Keratinocyte (primary cell): ENCODE measurements at regions not wholly inside any gene's neighbourhood (a gene's known extent, or its start where the extent isn't known, plus 50 kb on each side); places are given as distances from the start of the nearest gene placed in this dataset.

Experiments used
- DNase-seq: peaks from one replicate; pipeline ENCODE4 v3.0.0-alpha.2; 2011; ENCODE audit warnings: low read depth, missing footprints, low spot score
- FAIRE-seq: peaks from 2 replicates; lab custom pipeline; 2011; peaks lifted over from hg19 to GRCh38; lab: Jason Lieb, UNC
- H2AFZ ChIP-seq: 2 replicates; pipeline ENCODE4 v1.6.0; 2012; ENCODE audit warnings: low read length, control low read depth, inconsistent platforms; ENCODE audit not compliant: control insufficient read depth
- H3K27ac ChIP-seq: 2 replicates; pipeline ENCODE4 v1.5.1; 2011; ENCODE audit warnings: low read length; ENCODE audit not compliant: control insufficient read depth, insufficient read depth
- H3K27me3 ChIP-seq: 3 replicates; pipeline ENCODE4 v1.6.0; 2011; ENCODE audit warnings: low read length; ENCODE audit not compliant: control insufficient read depth, insufficient read depth; ENCODE audit errors: extremely low read depth
- H3K36me3 ChIP-seq, 2 experiments: 2 replicates in 1 of 2; 3 replicates in 1 of 2; pipeline ENCODE4 v1.5.1; 2011; ENCODE audit warnings: low read length in 2 of 2, mild to moderate bottlenecking in 1 of 2; ENCODE audit not compliant: control insufficient read depth in 2 of 2, insufficient read depth in 2 of 2; ENCODE audit errors: extremely low read depth in 1 of 2
- H3K4me1 ChIP-seq: 3 replicates; pipeline ENCODE4 v1.5.1; 2011; ENCODE audit warnings: low read length; ENCODE audit not compliant: control insufficient read depth, insufficient read depth; ENCODE audit errors: extremely low read depth
- H3K4me2 ChIP-seq: 3 replicates; pipeline ENCODE4 v1.6.0; 2011; ENCODE audit warnings: low read depth, low read length; ENCODE audit not compliant: control insufficient read depth, insufficient read depth; ENCODE audit errors: extremely low read depth
- H3K4me3 ChIP-seq, 3 experiments: fragments of 200-600 bp in 1 of 3; sonication (generic) in 1 of 3; 2 replicates in 2 of 3; 3 replicates in 1 of 3; pipeline ENCODE4 v1.5.1; 2011 to 2016; ENCODE audit warnings: low read length in 3 of 3, mild to moderate bottlenecking in 3 of 3, control low read depth in 2 of 3, inconsistent platforms in 1 of 3, low read depth in 1 of 3, mixed read lengths in 1 of 3, mixed run types in 1 of 3, moderate library complexity in 1 of 3; ENCODE audit not compliant: control insufficient read depth in 2 of 3, insufficient read depth in 2 of 3; ENCODE audit errors: extremely low read depth in 1 of 3
- H3K79me2 ChIP-seq: 2 replicates; pipeline ENCODE4 v1.6.0; 2012; ENCODE audit warnings: low read length; ENCODE audit not compliant: control insufficient read depth, insufficient read depth
- H3K9ac ChIP-seq: 3 replicates; pipeline ENCODE4 v1.6.0; 2011; ENCODE audit warnings: low read length; ENCODE audit not compliant: control insufficient read depth, insufficient read depth; ENCODE audit errors: extremely low read depth
- H3K9me1 ChIP-seq: 3 replicates; pipeline ENCODE4 v1.6.0; 2011; ENCODE audit warnings: low read length; ENCODE audit not compliant: control insufficient read depth, insufficient read depth; ENCODE audit errors: extremely low read depth
- H3K9me3 ChIP-seq: 2 replicates; pipeline ENCODE4 v1.5.1; 2012; ENCODE audit warnings: low read depth, low read length; ENCODE audit not compliant: control insufficient read depth
- H4K20me1 ChIP-seq: 3 replicates; pipeline ENCODE4 v1.6.0; 2011; ENCODE audit warnings: low read length; ENCODE audit not compliant: control insufficient read depth, insufficient read depth; ENCODE audit errors: extremely low read depth
- EZH2 ChIP-seq: IDR thresholded peaks from one replicate; pipeline ENCODE4 v1.6.1; 2012; ENCODE audit warnings: inconsistent platforms, mild to moderate bottlenecking, low read length, moderate library complexity
- dilution Hi-C: fragments of 300-500 bp; cut with MboI; formaldehyde crosslinking; loops from one replicate; pipeline ENCODE4 v1.7.0; 2020; ENCODE audit warnings: low sequenced_read_pairs; ENCODE audit not compliant: extremely low pct_ligation_motif_present
- TF ChIP-seq, protein P1 (sequence below), 3 experiments: IDR thresholded peaks in 1 of 3; conservative IDR thresholded peaks in 1 of 3; optimal IDR thresholded peaks in 1 of 3; 2 replicates in 2 of 3; 3 replicates in 1 of 3; pipeline versions ENCODE3 to v1.5.1; 2011; ENCODE audit warnings: low read length in 3 of 3, mild to moderate bottlenecking in 3 of 3, moderate library complexity in 2 of 3, control low read depth in 1 of 3, inconsistent platforms in 1 of 3; ENCODE audit not compliant: insufficient read depth in 2 of 3; ENCODE audit errors: extremely low read depth in 1 of 3

DNA sequence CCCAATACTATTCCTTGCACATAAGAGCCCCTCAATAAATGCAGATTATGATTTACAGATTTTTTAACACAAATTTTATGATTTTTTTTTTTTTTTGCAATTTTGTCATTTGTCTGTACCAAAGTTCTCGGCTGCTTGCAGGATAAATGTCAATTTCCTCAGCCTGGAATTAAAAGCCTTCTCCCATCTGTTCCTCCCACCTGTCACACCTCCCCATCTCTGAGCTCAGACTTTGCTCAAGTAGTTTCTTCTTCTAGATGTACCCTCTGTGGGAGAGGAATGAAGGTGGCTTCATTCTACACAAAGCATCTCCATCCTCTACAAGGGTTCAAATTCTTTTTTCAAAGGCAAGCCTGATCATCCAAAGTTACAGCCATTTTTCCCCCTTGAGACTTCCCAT, 153.7 kb upstream of the GRAMD2B start:
- dilution Hi-C loops = no loop called here
- Histone ChIP-seq H4K20me1 (no peaks in the 10 kb centered on the region), H3K4me2 (no peak overlapping the region), H3K27me3 (no peaks in the 10 kb centered on the region), H3K9me1 (no peaks in the 10 kb centered on the region), H3K4me3 (no peak overlapping the region), H3K4me1 (no peaks in the 10 kb centered on the region), H3K27ac (no peak overlapping the region), H3K9ac (no peak overlapping the region), H3K36me3 (no peaks in the 10 kb centered on the region), H3K79me2 (no peaks in the 10 kb centered on the region), H2AFZ (no peak overlapping the region), H3K9me3 (no peaks in the 10 kb centered on the region)
- TF ChIP-seq, protein P1, sequence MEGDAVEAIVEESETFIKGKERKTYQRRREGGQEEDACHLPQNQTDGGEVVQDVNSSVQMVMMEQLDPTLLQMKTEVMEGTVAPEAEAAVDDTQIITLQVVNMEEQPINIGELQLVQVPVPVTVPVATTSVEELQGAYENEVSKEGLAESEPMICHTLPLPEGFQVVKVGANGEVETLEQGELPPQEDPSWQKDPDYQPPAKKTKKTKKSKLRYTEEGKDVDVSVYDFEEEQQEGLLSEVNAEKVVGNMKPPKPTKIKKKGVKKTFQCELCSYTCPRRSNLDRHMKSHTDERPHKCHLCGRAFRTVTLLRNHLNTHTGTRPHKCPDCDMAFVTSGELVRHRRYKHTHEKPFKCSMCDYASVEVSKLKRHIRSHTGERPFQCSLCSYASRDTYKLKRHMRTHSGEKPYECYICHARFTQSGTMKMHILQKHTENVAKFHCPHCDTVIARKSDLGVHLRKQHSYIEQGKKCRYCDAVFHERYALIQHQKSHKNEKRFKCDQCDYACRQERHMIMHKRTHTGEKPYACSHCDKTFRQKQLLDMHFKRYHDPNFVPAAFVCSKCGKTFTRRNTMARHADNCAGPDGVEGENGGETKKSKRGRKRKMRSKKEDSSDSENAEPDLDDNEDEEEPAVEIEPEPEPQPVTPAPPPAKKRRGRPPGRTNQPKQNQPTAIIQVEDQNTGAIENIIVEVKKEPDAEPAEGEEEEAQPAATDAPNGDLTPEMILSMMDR (optimal IDR thresholded peaks at IDR 0.05 in 1 of 3, IDR thresholded peaks at IDR 0.05 in 1 of 3, conservative IDR thresholded peaks at IDR 0.05 in 1 of 3; ENCODE audit: extremely low read depth in 1 of 3, insufficient read depth in 2 of 3, low read length in 3 of 3) = no peak
- no peak for TF ChIP-seq EZH2
- no peak for FAIRE-seq
- no peak for DNase-seq

DNA sequence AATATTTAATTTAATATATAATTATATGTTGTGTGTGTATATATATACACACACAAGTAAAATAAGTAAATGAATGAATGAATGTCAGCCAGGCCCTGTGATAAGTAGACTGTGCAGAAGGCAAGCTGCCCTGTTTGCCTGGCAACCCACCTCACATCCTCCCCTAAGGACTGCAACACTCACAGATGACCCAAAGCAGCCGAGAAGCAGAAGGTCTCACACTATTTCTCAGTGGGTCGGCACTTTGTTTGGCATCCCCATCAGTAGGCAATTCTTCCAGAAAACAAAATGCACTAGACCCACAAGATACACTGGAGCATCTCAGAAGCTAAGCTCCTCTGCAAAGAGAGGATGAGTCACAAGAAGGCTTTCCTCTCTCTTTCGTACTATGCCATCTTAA, 152.1 kb upstream of the GRAMD2B start:
- Histone ChIP-seq H2AFZ (no peak overlapping the region), H3K4me1 (no peaks in the 10 kb centered on the region), H3K27ac (no peak overlapping the region), H3K4me2 (no peak overlapping the region), H3K9me1 (no peaks in the 10 kb centered on the region), H4K20me1 (no peaks in the 10 kb centered on the region), H3K27me3 (no peaks in the 10 kb centered on the region), H3K79me2 (no peaks in the 10 kb centered on the region), H3K4me3 (no peak overlapping the region), H3K36me3 (no peaks in the 10 kb centered on the region), H3K9me3 (no peaks in the 10 kb centered on the region), H3K9ac (no peak overlapping the region)
- no peak for TF ChIP-seq EZH2
- TF ChIP-seq, protein P1 (optimal IDR thresholded peaks at IDR 0.05 in 1 of 3, IDR thresholded peaks at IDR 0.05 in 1 of 3, conservative IDR thresholded peaks at IDR 0.05 in 1 of 3; ENCODE audit: extremely low read depth in 1 of 3, insufficient read depth in 2 of 3, low read length in 3 of 3) = no peak
- FAIRE-seq (no peak), DNase-seq (no peak)
- dilution Hi-C loops = no loop called here
